GM06990 (cell line): ENCODE measurements at regions not wholly inside any gene's neighbourhood (a gene's known extent, or its start where the extent isn't known, plus 50 kb on each side); places are given as distances from the start of the nearest gene placed in this dataset.

Experiments used
- DNase-seq: peaks from one replicate; pipeline ENCODE4 v3.0.0-alpha.2; 2011; ENCODE audit not compliant: insufficient read length; ENCODE audit errors: extremely low read depth
- H3K27me3 ChIP-seq: replicated peaks from 2 replicates; pipeline ENCODE4 v1.6.0; 2011; ENCODE audit warnings: low read length; ENCODE audit not compliant: control insufficient read depth, insufficient read depth
- H3K36me3 ChIP-seq: 2 replicates; pipeline ENCODE4 v1.5.1; 2011; ENCODE audit warnings: low read length; ENCODE audit not compliant: control insufficient read depth, insufficient read depth
- H3K4me3 ChIP-seq: replicated peaks from 2 replicates; pipeline ENCODE4 v1.5.1; 2011; ENCODE audit warnings: low read depth, mild to moderate bottlenecking, control low read depth, low read length
- CTCF ChIP-seq: IDR thresholded peaks from 2 replicates; pipeline ENCODE4 v1.5.1; 2011; ENCODE audit warnings: low read length, control low read depth, mild to moderate bottlenecking, inconsistent platforms; ENCODE audit not compliant: insufficient read depth, poor library complexity, severe bottlenecking

GRCh38 chr9:94199776-94200175, 59.3 kb upstream of the ZNF169 start:
- Histone ChIP-seq H3K27me3 (no peaks in the 10 kb centered on the region), H3K4me3 (no peak overlapping the region), H3K36me3 (no peaks in the 10 kb centered on the region)
- TF ChIP-seq CTCF = no peak
- no peak for DNase-seq

- H3K36me3 ChIP-seq = no peaks in the 10 kb centered on the region
- DNase-seq = no peak
- TF ChIP-seq CTCF = no peak
- H3K4me3 ChIP-seq = no peak overlapping the region
- H3K27me3 ChIP-seq = no peaks in the 10 kb centered on the region
Measured at GRCh38 chr9:94204174-94204573, 54.9 kb upstream of the ZNF169 start.

- DNase-seq = no peak
- H3K36me3 ChIP-seq = no peaks in the 10 kb centered on the region
- no peak for TF ChIP-seq CTCF
- H3K27me3 ChIP-seq = no peaks in the 10 kb centered on the region
- no peak overlapping the region for H3K4me3 ChIP-seq
Measured at GRCh38 chr9:94207781-94208180, 51.3 kb upstream of the ZNF169 start.
